HEK293T (cell line): ENCODE measurements at regions not wholly inside any gene's neighbourhood (a gene's known extent, or its start where the extent isn't known, plus 50 kb on each side); places are given as distances from the start of the nearest gene placed in this dataset.
"Not testable (repeated sequence)": the region's sequence is repeated elsewhere in the genome, so short reads cannot be mapped to it uniquely, and the experiment has no call there.

Experiments
- CTCF ChIA-PET: fragments of 350-600 bp; formaldehyde crosslinking; extraction: SDS; loops from one replicate; lab custom pipeline; 2021; ENCODE audit warnings: antibody characterized with exemption, inconsistent platforms; lab: Yijun Ruan, JAX
- POLR2A ChIA-PET: fragments of 350-600 bp; formaldehyde crosslinking; extraction: SDS; loops from one replicate; lab custom pipeline; 2020; ENCODE audit warnings: antibody characterized with exemption, inconsistent platforms; lab: Yijun Ruan, JAX
- DNase-seq: peaks from one replicate; pipeline ENCODE4 v3.0.0; 2012; ENCODE audit warnings: mixed read lengths; ENCODE audit errors: extremely low spot score
- ARNT ChIP-seq: fragments of 450-650 bp; IDR thresholded peaks from 2 replicates; pipeline ENCODE4 v1.6.1; 2017; ENCODE audit warnings: mild to moderate bottlenecking
- BHLHE40 ChIP-seq: fragments of 450-650 bp; IDR thresholded peaks from 2 replicates; pipeline ENCODE4 v1.6.1; 2016; ENCODE audit warnings: mild to moderate bottlenecking, moderate library complexity, borderline replicate concordance
- CTBP1 ChIP-seq: fragments of 450-650 bp; IDR thresholded peaks from 2 replicates; pipeline ENCODE4 v1.6.1; 2016; ENCODE audit warnings: borderline replicate concordance
- ELF4 ChIP-seq: fragments of 450-650 bp; IDR thresholded peaks from 2 replicates; pipeline ENCODE4 v1.6.1; 2017; ENCODE audit warnings: antibody characterized with exemption
- FOXA1 ChIP-seq: fragments of 450-650 bp; IDR thresholded peaks from 2 replicates; pipeline ENCODE4 v1.6.1; 2016; ENCODE audit warnings: mild to moderate bottlenecking
- FOXK2 ChIP-seq: fragments of 450-650 bp; IDR thresholded peaks from 2 replicates; pipeline ENCODE4 v1.6.1; 2016; ENCODE audit warnings: mild to moderate bottlenecking
- FOXM1 ChIP-seq: fragments of 450-650 bp; IDR thresholded peaks from 2 replicates; pipeline ENCODE4 v1.6.1; 2017; ENCODE audit warnings: mild to moderate bottlenecking, borderline replicate concordance
- HDGF ChIP-seq: fragments of 450-650 bp; IDR thresholded peaks from 2 replicates; pipeline ENCODE4 v1.6.1; 2017; ENCODE audit warnings: antibody characterized with exemption, borderline replicate concordance
- L3MBTL2 ChIP-seq: fragments of 450-650 bp; conservative IDR thresholded peaks from 2 replicates; pipeline ENCODE4 v1.6.1; 2016; ENCODE audit warnings: mild to moderate bottlenecking
- LEF1 ChIP-seq: fragments of 450-650 bp; IDR thresholded peaks from 2 replicates; pipeline ENCODE4 v1.6.1; 2017; ENCODE audit warnings: mild to moderate bottlenecking, borderline replicate concordance
- NFRKB ChIP-seq: fragments of 450-650 bp; IDR thresholded peaks from 2 replicates; pipeline ENCODE4 v1.6.1; 2016; ENCODE audit warnings: mild to moderate bottlenecking, moderate library complexity
- PKNOX1 ChIP-seq: fragments of 450-650 bp; IDR thresholded peaks from 2 replicates; pipeline ENCODE4 v1.6.1; 2016
- SP1 ChIP-seq: fragments of 450-650 bp; IDR thresholded peaks from 2 replicates; pipeline ENCODE4 v1.6.1; 2017
- SUZ12 ChIP-seq: fragments of 450-650 bp; IDR thresholded peaks from 2 replicates; pipeline ENCODE4 v1.6.1; 2016; ENCODE audit warnings: mild to moderate bottlenecking
- TARDBP ChIP-seq: fragments of 450-650 bp; IDR thresholded peaks from 2 replicates; pipeline ENCODE4 v1.6.1; 2016
- ZNF384 ChIP-seq: fragments of 450-650 bp; IDR thresholded peaks from 2 replicates; pipeline ENCODE4 v1.6.1; 2016

DNA sequence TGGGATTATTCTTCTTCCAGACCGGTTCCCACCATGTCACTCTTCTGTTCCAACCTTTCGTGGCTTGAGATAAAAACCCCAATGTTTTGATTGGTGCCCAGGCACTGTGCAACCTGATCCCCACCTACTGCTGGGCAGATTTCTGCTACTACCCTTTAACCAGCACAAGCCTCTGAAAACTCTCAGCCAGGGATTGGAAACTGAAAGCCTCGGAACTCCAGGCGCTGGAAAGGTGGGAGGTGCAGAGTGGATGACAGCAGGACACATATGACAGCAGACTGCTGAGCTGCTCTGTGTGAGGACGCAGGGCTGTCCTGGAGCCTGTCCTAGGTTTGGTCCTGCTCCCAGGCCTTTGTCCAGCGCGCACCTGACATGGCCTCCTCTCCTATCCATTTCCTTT lies 68.5 kb upstream of the GTF3A start:
- CTCF ChIA-PET: interaction anchor here (1.8 to 2.3 kb wide), 2 partner anchors 371 to 410 kb away, joined by 7 to 9 read pairs; no protein-coding TSS in a partner anchor
- TF ChIP-seq FOXK2: no peak
- no peak for TF ChIP-seq FOXA1
- no peak for TF ChIP-seq SUZ12
- TF ChIP-seq NFRKB: no peak
- TF ChIP-seq LEF1: no peak
- TF ChIP-seq SP1: no peak
- no peak for TF ChIP-seq TARDBP
- TF ChIP-seq ZNF384: no peak
- TF ChIP-seq L3MBTL2: no peak
- no peak for TF ChIP-seq HDGF
- TF ChIP-seq BHLHE40: no peak
- no peak for TF ChIP-seq FOXM1
- no peak for TF ChIP-seq ELF4
- no peak for TF ChIP-seq ARNT
- no peak for TF ChIP-seq CTBP1
- TF ChIP-seq PKNOX1: no peak
- POLR2A ChIA-PET: no interaction called here
- DNase-seq: no peak

GRCh38 chr13:27358420-27358819 lies 66.0 kb upstream of the GTF3A start:
- TF ChIP-seq FOXA1 (no peak), L3MBTL2 (no peak), ELF4 (no peak), NFRKB (no peak), SP1 (no peak), ARNT (no peak), ZNF384 (no peak)
- POLR2A ChIA-PET: interaction anchor here (1.1 kb wide), 1 partner anchor 373 kb away, joined by 3 read pairs; no protein-coding TSS in a partner anchor
- CTCF ChIA-PET: interaction anchor here (1.2 to 6.0 kb wide), 5 partner anchors 11 to 410 kb away, joined by 3 to 88 read pairs (median 7); no protein-coding TSS in a partner anchor
- no peak for DNase-seq

DNA sequence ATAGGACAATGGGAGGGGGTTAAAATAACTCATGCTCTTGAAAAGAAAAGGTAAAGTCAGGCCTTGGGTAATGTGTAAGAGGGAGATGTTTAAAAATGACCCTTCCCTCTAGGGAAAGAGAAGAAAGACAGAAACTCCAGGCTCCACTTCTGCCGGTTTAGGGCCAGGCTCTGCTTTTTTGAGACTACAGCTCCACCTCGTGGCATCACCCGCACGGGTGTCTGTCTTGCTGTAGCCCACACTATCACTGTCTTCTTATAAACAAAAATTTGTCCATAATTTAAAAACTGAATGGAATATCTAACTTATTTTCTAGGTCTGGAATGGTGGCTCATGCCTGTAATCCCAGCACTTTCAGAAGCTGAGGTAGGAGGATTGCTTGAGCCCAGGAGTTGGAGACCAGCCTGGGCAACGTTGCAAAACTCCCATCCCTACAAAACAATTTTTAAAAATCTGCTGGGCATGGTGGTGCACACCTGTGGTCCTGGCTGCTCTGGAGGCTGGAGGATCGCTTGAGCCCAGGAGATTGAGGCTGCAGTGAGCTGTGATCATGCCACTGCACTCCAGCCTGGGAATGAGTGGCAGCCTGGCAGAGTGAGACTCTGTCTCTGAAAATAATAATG lies 65.1 kb upstream of the GTF3A start:
- TF ChIP-seq HDGF (no peak), SUZ12 (no peak), LEF1 (no peak), NFRKB (no peak), ZNF384 (no peak), PKNOX1 (no peak), FOXA1 (no peak), ELF4 (no peak), TARDBP (no peak)
- CTCF ChIA-PET: interaction anchor here (0.7 to 6.0 kb wide), 9 partner anchors 11 to 444 kb away, joined by 3 to 88 read pairs (median 3); no protein-coding TSS in a partner anchor
- POLR2A ChIA-PET: interaction anchor here (1.1 kb wide), 1 partner anchor 374 kb away, joined by 3 read pairs; no protein-coding TSS in a partner anchor
- DNase-seq: peak; percentile 73

GRCh38 chr13:27360562-27360961 lies 63.9 kb upstream of the GTF3A start:
- no peak for DNase-seq
- CTCF ChIA-PET: interaction anchor here (2.1 to 6.0 kb wide), 3 partner anchors 376 to 624 kb away, joined by 7 to 88 read pairs (median 25); no protein-coding TSS in a partner anchor
- POLR2A ChIA-PET: no interaction called here
- TF ChIP-seq TARDBP (no peak), BHLHE40 (no peak), CTBP1 (no peak), FOXA1 (no peak), SP1 (no peak), ZNF384 (no peak)

- TF ChIP-seq L3MBTL2: 0 out of 2 replicates have a peak, but pooled peaks have one; percentile 23
- TF ChIP-seq NFRKB: no peak
- peak; percentile 86 for DNase-seq
- POLR2A ChIA-PET: interaction anchor here (0.9 to 1.3 kb wide), 6 partner anchors 9 to 465 kb away, joined by 3 to 4 read pairs (median 4); no protein-coding TSS in a partner anchor
- CTCF ChIA-PET: interaction anchor here (0.5 to 6.0 kb wide), 34 partner anchors 11 to 635 kb away, joined by 3 to 88 read pairs (median 4); partner anchors contain the start of genes CDX2, MTIF3 and URAD
These were observed 62.2 kb upstream of the GTF3A start for GRCh38 chr13:27362064-27362751.

DNA sequence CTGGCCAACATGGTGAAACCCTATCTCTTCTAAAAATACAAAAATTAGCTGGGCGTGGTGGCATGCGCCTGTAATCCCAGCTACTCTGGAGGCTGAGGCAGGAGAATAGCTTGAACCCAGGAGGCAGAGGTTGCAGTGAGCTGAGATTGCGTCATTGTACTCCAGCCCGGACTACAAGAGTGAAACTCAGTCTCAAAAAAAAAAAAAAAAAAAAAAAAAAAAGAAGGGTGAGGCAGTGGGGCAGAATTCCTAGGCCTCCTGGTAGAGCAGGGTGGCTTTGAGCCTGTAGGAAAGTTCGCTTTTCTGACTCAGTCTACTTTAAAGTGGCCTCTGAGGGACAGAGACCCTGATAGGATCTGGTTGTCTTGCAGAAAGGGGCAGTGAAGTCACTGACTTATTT lies 60.8 kb upstream of the GTF3A start:
- CTCF ChIA-PET: interaction anchor here (1.4 to 6.0 kb wide), 5 partner anchors 9 to 463 kb away, joined by 3 to 88 read pairs (median 20); no protein-coding TSS in a partner anchor
- peak; percentile 74 for TF ChIP-seq ZNF384
- DNase-seq, POLR2A ChIA-PET: not testable (repeated sequence)

DNA sequence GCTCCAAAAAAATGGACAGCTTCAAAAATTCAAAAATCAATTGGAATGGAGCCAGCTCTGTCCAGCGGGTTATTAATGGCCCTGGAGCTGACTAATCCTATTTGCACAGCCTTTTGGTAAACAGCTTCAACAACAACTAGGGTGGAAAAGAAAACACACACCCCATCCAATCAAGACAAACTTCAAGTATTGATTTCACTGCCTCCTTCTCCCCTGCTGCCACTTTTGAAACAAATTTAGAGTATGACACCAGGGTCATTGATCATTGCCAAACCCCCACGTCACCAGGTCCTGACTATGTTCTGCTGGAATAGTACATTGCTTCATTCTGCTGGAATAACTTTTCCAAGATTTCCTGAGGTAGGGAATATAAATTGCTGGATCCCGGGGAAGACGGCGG lies 56.8 kb upstream of the GTF3A start:
- TF ChIP-seq BHLHE40 (no peak), PKNOX1 (no peak), SP1 (no peak), TARDBP (no peak)
- CTCF ChIA-PET: interaction anchor here (1.4 kb wide), 1 partner anchor 459 kb away, joined by 4 read pairs; no protein-coding TSS in a partner anchor

More for the DNA sequence above, 56.8 kb upstream of the GTF3A start:
- POLR2A ChIA-PET: no interaction called here
- DNase-seq: no peak
